Heart left ventricle (tissue), 16 donors: ENCODE measurements at regions not wholly inside any gene's neighbourhood (a gene's known extent, or its start where the extent isn't known, plus 50 kb on each side); places are given as distances from the start of the nearest gene placed in this dataset.

Experiments
- ATAC-seq, 4 donors: fragments of 200-7000 bp; cut with Tn5 transposase; one replicate each; pipeline ENCODE4 v1.9.1; 2020 to 2022; ENCODE audit warnings: moderate library complexity in 4 of 4, mild to moderate bottlenecking in 3 of 4, moderate number of reproducible peaks in 1 of 4
- DNase-seq, 5 donors: peaks; one replicate each; pipeline ENCODE4 v3.0.0-alpha.2; 2020
- H3K27ac ChIP-seq, 12 donors: fragments of 200-600 bp; sonication (generic) in 4 of 12; one replicate each; pipeline versions ENCODE4 v1.5.0 to v1.8.0; 2016 to 2022; ENCODE audit warnings: mild to moderate bottlenecking in 2 of 12
- H3K27me3 ChIP-seq, 9 donors: fragments of 200-600 bp; sonication (generic) in 2 of 9; one replicate each; pipeline versions ENCODE4 v1.5.1 to v1.8.0; 2016 to 2022; ENCODE audit warnings: mild to moderate bottlenecking in 3 of 9
- H3K36me3 ChIP-seq, 9 donors: fragments of 200-600 bp; sonication (generic) in 2 of 9; one replicate each; pipeline versions ENCODE4 v1.5.0 to v1.8.0; 2018 to 2022; ENCODE audit warnings: mild to moderate bottlenecking in 2 of 9
- H3K4me1 ChIP-seq, 12 donors: fragments of 200-600 bp; sonication (generic) in 4 of 12; one replicate each; pipeline versions ENCODE4 v1.5.0 to v1.8.0; 2016 to 2022; ENCODE audit warnings: mild to moderate bottlenecking in 3 of 12
- H3K4me3 ChIP-seq, 12 donors: fragments of 200-600 bp; sonication (generic) in 4 of 12; one replicate each; pipeline versions ENCODE4 v1.5.0 to v1.8.0; 2017 to 2022; ENCODE audit warnings: mild to moderate bottlenecking in 9 of 12, moderate library complexity in 4 of 12
- H3K9me3 ChIP-seq, 12 donors: fragments of 200-600 bp; sonication (generic) in 4 of 12; one replicate each; pipeline versions ENCODE4 v1.5.0 to v1.8.0; 2016 to 2022; ENCODE audit warnings: mild to moderate bottlenecking in 1 of 12
- POLR2A ChIP-seq, 2 donors: fragments of 450-650 bp; IDR thresholded peaks; one replicate each; pipeline ENCODE4 v1.6.1; 2017; ENCODE audit warnings: antibody characterized with exemption in 2 of 2, mild to moderate bottlenecking in 2 of 2, moderate library complexity in 2 of 2
- WGBS, 4 donors: extraction: QIAGEN DNeasy Blood & Tissue Kit in 2 of 4; methylation state at CpG; one replicate each; pipeline versions ENCODE4 v1.1.5 to v1.1.7; 2013 to 2018; 5-methylcytosine and 5-hydroxymethylcytosine counted together
- intact Hi-C, 10 donors: fragments of 100-400 bp; cut with DNase I; formaldehyde crosslinking; loops; one replicate each; pipeline versions ENCODE4 v1.11.1 to v1.14.2; 2022
- TF ChIP-seq, protein P1 (sequence below), 12 donors: fragments of 200-600 bp; sonication (generic) in 4 of 12; IDR thresholded peaks; one replicate each; pipeline versions ENCODE4 v1.5.0 to v1.8.0; 2018 to 2022; ENCODE audit warnings: antibody characterized with exemption in 12 of 12, mild to moderate bottlenecking in 5 of 12
- donor health status: ischemic (EF 13 %, LVEDD 7.1; RV severe dilation, severe dysfunction).
- donor health status: healthy with polysubstance abuse.
- donor health status: DM: no; HTN: yes; CAD: no.
- donor health status: DM: no; HTN: no; CAD: no.
- donor health status: ischemic (EF 25% LVEDD 6.9; RV normal size, moderate dysfunction).
- donor health status: ischemic (EF 25% LVEDD 5.7; RV mildly dilated, moderate dysfunction).
- donor health status: healthy.
- donor health status: DM: yes; HTN: yes; CAD: no.
- donor health status: ischemic (EF 35%, LVEDD 5.7; RV mildly dilated, moderate dysfunction).
- donor health status: nonischemic (EF 11% LVEDD 7.7; RV severe dilation, severe dysfunction).
- donor health status: DM: yes; HTN: yes; CAD: no.
- donor health status: PGD.
- donor health status: ischemic (EF 29% LVEDD 5.4; RV normal size, mild dysfunction).
- donor health status: nonischemic (EF 23%, LVEDD 6.1; RV moderate dilation, normal function).

DNA sequence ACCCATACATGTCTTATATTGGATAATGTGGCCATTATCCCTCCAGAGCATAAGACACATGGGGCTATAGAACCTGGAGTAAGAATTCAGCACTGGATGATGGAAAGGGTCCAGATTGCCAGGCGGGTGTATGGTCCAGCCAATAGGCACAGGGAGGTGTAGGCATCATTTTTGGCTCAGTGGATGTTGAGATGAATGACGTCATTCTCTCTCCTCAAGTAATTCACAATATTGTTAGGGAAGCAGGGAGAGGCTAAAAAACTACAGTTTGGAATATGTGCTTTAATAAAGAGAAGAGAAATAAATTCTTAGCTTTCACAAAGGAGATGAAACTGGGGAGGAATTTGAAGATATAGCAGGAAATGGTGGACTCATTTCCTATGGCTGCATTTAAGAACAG is 461.1 kb upstream of the GOT2 start:
- Histone ChIP-seq H3K4me3 (no peak overlapping the region), H3K9me3 (no peaks in the 10 kb centered on the region), H3K27ac (no peak overlapping the region), H3K4me1 (peaks cover 0 to 3% (median 0%) of the 10 kb centered on the region in 12 donors), H3K36me3 (no peaks in the 10 kb centered on the region), H3K27me3 (no peaks in the 10 kb centered on the region)
- TF ChIP-seq POLR2A (IDR thresholded peaks at IDR 0.05) = no peak
- TF ChIP-seq, protein P1, sequence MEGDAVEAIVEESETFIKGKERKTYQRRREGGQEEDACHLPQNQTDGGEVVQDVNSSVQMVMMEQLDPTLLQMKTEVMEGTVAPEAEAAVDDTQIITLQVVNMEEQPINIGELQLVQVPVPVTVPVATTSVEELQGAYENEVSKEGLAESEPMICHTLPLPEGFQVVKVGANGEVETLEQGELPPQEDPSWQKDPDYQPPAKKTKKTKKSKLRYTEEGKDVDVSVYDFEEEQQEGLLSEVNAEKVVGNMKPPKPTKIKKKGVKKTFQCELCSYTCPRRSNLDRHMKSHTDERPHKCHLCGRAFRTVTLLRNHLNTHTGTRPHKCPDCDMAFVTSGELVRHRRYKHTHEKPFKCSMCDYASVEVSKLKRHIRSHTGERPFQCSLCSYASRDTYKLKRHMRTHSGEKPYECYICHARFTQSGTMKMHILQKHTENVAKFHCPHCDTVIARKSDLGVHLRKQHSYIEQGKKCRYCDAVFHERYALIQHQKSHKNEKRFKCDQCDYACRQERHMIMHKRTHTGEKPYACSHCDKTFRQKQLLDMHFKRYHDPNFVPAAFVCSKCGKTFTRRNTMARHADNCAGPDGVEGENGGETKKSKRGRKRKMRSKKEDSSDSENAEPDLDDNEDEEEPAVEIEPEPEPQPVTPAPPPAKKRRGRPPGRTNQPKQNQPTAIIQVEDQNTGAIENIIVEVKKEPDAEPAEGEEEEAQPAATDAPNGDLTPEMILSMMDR (IDR thresholded peaks at IDR 0.05) = no peak
- DNase-seq = no peak
- WGBS, 4 donors = 80 to 87% (median 81%) methylated on average over 2 of the region's 2 CpGs
- ATAC-seq = no peak
- intact Hi-C loops = no loop called here

DNA sequence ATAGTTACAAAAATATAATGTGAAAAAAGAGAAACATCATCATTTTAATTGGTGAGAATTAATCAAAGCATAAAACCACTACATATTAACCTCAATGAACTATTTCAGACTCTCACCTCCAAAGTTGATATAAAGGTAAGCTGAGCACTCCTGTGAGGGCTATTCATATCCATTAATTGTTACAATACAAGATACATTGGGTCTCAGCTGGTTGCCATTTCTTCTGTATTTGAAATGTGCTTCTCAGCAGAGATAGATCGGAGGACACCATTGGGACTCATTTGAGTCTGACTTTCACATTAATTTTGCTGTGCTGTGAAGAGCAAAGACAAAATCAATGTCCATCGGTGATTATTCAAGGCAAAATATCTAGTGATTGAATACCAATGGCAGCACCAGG is 459.5 kb upstream of the GOT2 start:
- Histone ChIP-seq H3K36me3 (no peaks in the 10 kb centered on the region), H3K4me3 (no peak overlapping the region), H3K9me3 (no peaks in the 10 kb centered on the region), H3K27me3 (no peaks in the 10 kb centered on the region), H3K27ac (no peak overlapping the region), H3K4me1 (peaks cover 0 to 3% (median 0%) of the 10 kb centered on the region in 12 donors)
- TF ChIP-seq POLR2A (IDR thresholded peaks at IDR 0.05) = no peak
- TF ChIP-seq, protein P1 (IDR thresholded peaks at IDR 0.05) = no peak
- WGBS, 4 donors = 95 to 100% (median 97%) methylated on average over 2 of the region's 2 CpGs
- ATAC-seq (no peak), DNase-seq (no peak)
- intact Hi-C loops = no loop called here

GRCh38 chr16:59192551-59193199 is 458.6 kb upstream of the GOT2 start:
- intact Hi-C loops = no loop called here
- no peak overlapping the region for H3K27ac ChIP-seq
- H3K4me3 ChIP-seq = no peak overlapping the region
- ATAC-seq = no peak
- no peak for TF ChIP-seq POLR2A (IDR thresholded peaks at IDR 0.05)
- TF ChIP-seq, protein P1 (IDR thresholded peaks at IDR 0.05) = peak in 11 of 12 donors; percentile 12 to 57 (median 42)
- DNase-seq = peak in 1 of 5 donors; percentile 26
- no peaks in the 10 kb centered on the region for H3K9me3 ChIP-seq
- WGBS, 4 donors = 28 to 45% (median 42%) methylated on average over 6 of the region's 6 CpGs
- H3K27me3 ChIP-seq = no peaks in the 10 kb centered on the region
- H3K36me3 ChIP-seq = no peaks in the 10 kb centered on the region
- peaks cover 0 to 3% (median 0%) of the 10 kb centered on the region in 12 donors for H3K4me1 ChIP-seq

DNA sequence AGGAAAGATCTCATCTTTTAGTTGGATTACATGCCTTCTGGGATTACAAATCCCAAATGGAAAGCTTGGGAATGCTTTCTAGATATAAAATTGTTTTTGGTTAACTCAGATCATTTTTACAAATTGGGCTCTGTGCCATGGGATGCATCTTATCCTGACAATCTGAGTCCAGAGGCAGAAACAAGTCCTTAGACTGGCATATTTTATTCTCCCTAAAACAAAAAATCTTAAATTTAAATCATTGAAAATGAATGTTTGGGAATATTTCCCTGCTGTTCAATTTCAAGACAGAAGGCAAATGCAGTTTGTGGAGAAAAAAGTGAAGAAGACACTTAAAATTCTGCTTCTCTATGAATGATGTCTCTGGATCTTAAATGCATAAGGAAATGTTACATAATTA is 456.6 kb upstream of the GOT2 start:
- intact Hi-C loops = no loop called here
- Histone ChIP-seq H3K4me1 (peaks cover 0 to 3% (median 0%) of the 10 kb centered on the region in 12 donors), H3K27me3 (no peaks in the 10 kb centered on the region), H3K4me3 (no peak overlapping the region), H3K36me3 (no peaks in the 10 kb centered on the region), H3K9me3 (peaks cover 0 to 5% (median 0%) of the 10 kb centered on the region in 12 donors), H3K27ac (no peak overlapping the region)
- ATAC-seq = no peak
- DNase-seq = no peak
- no peak for TF ChIP-seq POLR2A (IDR thresholded peaks at IDR 0.05)
- TF ChIP-seq, protein P1 (IDR thresholded peaks at IDR 0.05) = no peak
